ENCODE measurements at regions not wholly inside any gene's neighbourhood (a gene's known extent, or its start where the extent isn't known, plus 50 kb on each side); places are given as distances from the start of the nearest gene placed in this dataset.
"Not testable (repeated sequence)": the region's sequence is repeated elsewhere in the genome, so short reads cannot be mapped to it uniquely, and the experiment has no call there.

DNA sequence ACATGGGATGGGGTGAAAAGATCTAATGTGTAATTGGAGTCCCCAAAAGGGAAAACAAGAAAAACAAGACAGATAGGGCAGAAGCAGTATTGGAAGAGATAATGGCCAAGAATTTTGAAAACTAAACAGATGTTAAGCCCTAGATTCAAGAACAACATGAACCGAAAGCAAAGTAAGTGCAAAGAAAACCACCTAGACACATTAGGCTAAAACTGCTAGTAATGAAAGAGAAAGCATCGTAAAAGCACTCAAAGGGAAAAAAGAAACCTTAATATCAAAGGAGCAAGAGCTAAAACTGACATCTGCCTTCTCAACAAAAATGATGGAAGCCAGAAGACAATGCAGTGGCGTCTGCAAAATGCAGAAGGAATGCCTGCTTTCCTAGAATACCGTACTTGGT, 92.1 kb upstream of the ADORA2B start:
- H3K9ac ChIP-seq (ENCODE audit: extremely low read depth, low read length, poor library complexity, severe bottlenecking), result not testable (repeated sequence)

DNA sequence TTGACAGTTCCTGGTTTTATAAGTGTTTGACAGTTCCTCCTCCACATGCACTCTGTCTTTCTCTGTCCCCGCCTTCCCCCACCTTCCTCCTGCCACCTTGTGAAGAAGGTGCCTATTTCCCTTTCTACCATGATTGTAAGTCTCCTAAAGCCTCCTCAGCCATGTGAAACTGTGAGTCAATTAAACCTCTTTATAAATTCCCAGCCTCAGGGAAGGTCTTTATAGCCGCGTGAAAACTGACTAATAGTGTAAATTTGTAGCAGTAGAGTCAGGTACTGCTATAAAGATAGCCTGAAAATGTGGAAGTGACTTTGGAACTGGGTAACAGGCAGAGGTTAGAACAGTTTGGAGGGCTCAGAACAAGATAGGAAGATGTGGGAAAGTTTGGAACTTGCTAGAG, 88.7 kb upstream of the ADORA2B start:
- not testable (repeated sequence) for H3K27me3 Mint-ChIP-seq (ENCODE audit: insufficient read depth); H3K9ac ChIP-seq (ENCODE audit: extremely low read depth, low read length, poor library complexity, severe bottlenecking); H3K4me3 ChIP-seq (ENCODE audit: low read length); H3K27me3 ChIP-seq (ENCODE audit: control insufficient read depth, insufficient read depth, low read length, poor library complexity, severe bottlenecking); H3K36me3 Mint-ChIP-seq (ENCODE audit: low read depth); H3K4me1 ChIP-seq (ENCODE audit: control insufficient read depth, insufficient read depth, low read length); H3K4me1 Mint-ChIP-seq; H3K27ac ChIP-seq (ENCODE audit: low read depth, low read length); H3K36me3 ChIP-seq (ENCODE audit: control insufficient read depth, insufficient read depth, low read length); H3K9me3 ChIP-seq (ENCODE audit: control insufficient read depth, low read length); DNase-seq; H3K27ac Mint-ChIP-seq; H3K4me3 Mint-ChIP-seq
- H3K9me3 Mint-ChIP-seq, result peaks cover 15% of the 10 kb centered on the region
- WGBS, 2 experiments (ENCODE audit: insufficient coverage in 1 of 2, insufficient read length in 1 of 2), result no CpG with 5 or more reads among the region's 3 CpGs

More for the DNA sequence above, 92.1 kb upstream of the ADORA2B start:
- not testable (repeated sequence) for H3K27me3 ChIP-seq (ENCODE audit: control insufficient read depth, insufficient read depth, low read length, poor library complexity, severe bottlenecking); H3K4me3 ChIP-seq (ENCODE audit: low read length); H3K36me3 ChIP-seq (ENCODE audit: control insufficient read depth, insufficient read depth, low read length); H3K4me1 ChIP-seq (ENCODE audit: control insufficient read depth, insufficient read depth, low read length); H3K27ac ChIP-seq (ENCODE audit: low read depth, low read length); H3K27ac Mint-ChIP-seq; H3K4me3 Mint-ChIP-seq; H3K36me3 Mint-ChIP-seq (ENCODE audit: low read depth); H3K27me3 Mint-ChIP-seq (ENCODE audit: insufficient read depth); H3K9me3 Mint-ChIP-seq; H3K4me1 Mint-ChIP-seq; H3K9me3 ChIP-seq (ENCODE audit: control insufficient read depth, low read length); DNase-seq
- WGBS, 2 experiments (ENCODE audit: insufficient coverage in 1 of 2, insufficient read length in 1 of 2), result no CpG with 5 or more reads among the region's 4 CpGs

DNA sequence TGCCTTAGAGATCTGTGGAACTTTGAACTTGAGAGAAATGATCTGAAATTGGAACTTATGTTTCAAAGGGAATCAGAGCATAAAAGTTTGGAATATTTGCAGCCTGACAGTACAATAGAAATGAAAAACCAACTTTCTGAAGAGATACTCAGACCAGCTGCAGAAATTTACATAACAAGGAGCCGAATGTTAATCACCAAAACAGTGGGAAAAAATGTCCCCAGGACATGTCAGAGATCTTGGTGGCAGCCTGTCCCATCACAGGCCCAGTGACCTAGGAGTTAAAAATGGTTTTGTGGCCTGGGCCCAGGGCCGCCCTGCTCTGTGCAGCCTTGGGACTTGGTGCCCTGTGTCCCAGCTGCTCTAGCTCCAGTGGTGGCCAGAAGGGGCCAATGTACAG, 88.2 kb upstream of the ADORA2B start:
- H3K27me3 Mint-ChIP-seq (ENCODE audit: insufficient read depth); H3K9ac ChIP-seq (ENCODE audit: extremely low read depth, low read length, poor library complexity, severe bottlenecking); H3K4me3 ChIP-seq (ENCODE audit: low read length); H3K27ac Mint-ChIP-seq; H3K9me3 ChIP-seq (ENCODE audit: control insufficient read depth, low read length); H3K27ac ChIP-seq (ENCODE audit: low read depth, low read length); H3K27me3 ChIP-seq (ENCODE audit: control insufficient read depth, insufficient read depth, low read length, poor library complexity, severe bottlenecking); H3K36me3 Mint-ChIP-seq (ENCODE audit: low read depth); H3K36me3 ChIP-seq (ENCODE audit: control insufficient read depth, insufficient read depth, low read length); H3K4me3 Mint-ChIP-seq; H3K4me1 ChIP-seq (ENCODE audit: control insufficient read depth, insufficient read depth, low read length); DNase-seq; H3K4me1 Mint-ChIP-seq: not testable (repeated sequence)
- peaks cover 18% of the 10 kb centered on the region for H3K9me3 Mint-ChIP-seq
- WGBS, 2 experiments (ENCODE audit: insufficient coverage in 1 of 2, insufficient read length in 1 of 2), result 80 to 83% methylated on average over 1 to 2 of the region's 2 CpGs

DNA sequence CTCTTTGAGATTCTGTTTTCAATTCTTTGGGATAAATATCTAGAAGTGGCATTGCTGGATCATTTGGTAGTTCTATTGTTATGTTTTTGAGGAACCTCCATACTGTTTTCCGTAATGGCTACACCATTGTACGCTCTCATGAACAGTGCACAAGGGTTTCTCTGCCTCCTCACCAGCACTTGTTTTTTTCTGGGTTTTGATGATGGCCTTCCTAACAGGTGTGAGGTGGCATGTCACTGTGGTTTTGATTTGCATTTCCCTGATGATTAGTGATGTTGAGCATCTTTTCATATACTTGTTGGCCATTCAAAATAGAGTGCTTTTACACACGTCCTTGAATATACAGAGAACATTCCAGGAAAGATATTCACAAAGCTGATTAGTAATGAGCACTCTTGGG, 86.8 kb upstream of the ADORA2B start:
- H3K4me3 Mint-ChIP-seq; H3K36me3 ChIP-seq (ENCODE audit: control insufficient read depth, insufficient read depth, low read length); H3K4me1 ChIP-seq (ENCODE audit: control insufficient read depth, insufficient read depth, low read length); DNase-seq; H3K27ac Mint-ChIP-seq; H3K27ac ChIP-seq (ENCODE audit: low read depth, low read length); H3K4me3 ChIP-seq (ENCODE audit: low read length); H3K27me3 ChIP-seq (ENCODE audit: control insufficient read depth, insufficient read depth, low read length, poor library complexity, severe bottlenecking); H3K36me3 Mint-ChIP-seq (ENCODE audit: low read depth); H3K9ac ChIP-seq (ENCODE audit: extremely low read depth, low read length, poor library complexity, severe bottlenecking); H3K9me3 ChIP-seq (ENCODE audit: control insufficient read depth, low read length); H3K27me3 Mint-ChIP-seq (ENCODE audit: insufficient read depth); H3K4me1 Mint-ChIP-seq: not testable (repeated sequence)
- 90% methylated on average over 2 of the region's 3 CpGs; no CpG with 5 or more reads in 1 of the 2 experiments for WGBS, 2 experiments (ENCODE audit: insufficient coverage in 1 of 2, insufficient read length in 1 of 2)
- peaks cover 21% of the 10 kb centered on the region for H3K9me3 Mint-ChIP-seq

DNA sequence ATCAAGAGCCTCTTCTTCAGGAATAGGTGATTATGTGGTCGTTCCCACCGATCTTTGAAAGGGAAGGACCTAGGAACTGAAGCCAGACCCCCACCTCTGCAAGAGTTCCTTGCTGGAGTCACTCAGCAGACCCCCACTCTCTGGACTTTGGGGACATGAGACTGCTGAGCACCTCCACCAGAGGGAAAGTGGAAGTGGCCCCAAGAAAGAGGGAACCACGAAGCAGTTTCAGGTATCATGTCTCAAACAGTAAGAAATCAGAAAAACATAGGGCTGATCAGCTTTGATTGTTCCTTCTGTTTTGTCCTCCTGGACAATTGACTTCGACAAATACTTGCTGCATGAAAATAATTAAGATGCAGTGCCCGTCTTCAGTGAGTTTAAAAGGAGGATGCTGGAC, 84.2 kb upstream of the ADORA2B start:
- not testable (repeated sequence) for H3K4me1 ChIP-seq (ENCODE audit: control insufficient read depth, insufficient read depth, low read length); H3K27me3 Mint-ChIP-seq (ENCODE audit: insufficient read depth); H3K4me3 Mint-ChIP-seq; H3K27ac ChIP-seq (ENCODE audit: low read depth, low read length); DNase-seq; H3K27ac Mint-ChIP-seq; H3K4me3 ChIP-seq (ENCODE audit: low read length); H3K9ac ChIP-seq (ENCODE audit: extremely low read depth, low read length, poor library complexity, severe bottlenecking); H3K4me1 Mint-ChIP-seq; H3K36me3 Mint-ChIP-seq (ENCODE audit: low read depth); H3K27me3 ChIP-seq (ENCODE audit: control insufficient read depth, insufficient read depth, low read length, poor library complexity, severe bottlenecking); H3K9me3 ChIP-seq (ENCODE audit: control insufficient read depth, low read length); H3K36me3 ChIP-seq (ENCODE audit: control insufficient read depth, insufficient read depth, low read length)
- 79 to 96% methylated on average over 3 to 5 of the region's 5 CpGs for WGBS, 2 experiments (ENCODE audit: insufficient coverage in 1 of 2, insufficient read length in 1 of 2)
- peaks cover 23% of the 10 kb centered on the region for H3K9me3 Mint-ChIP-seq

DNA sequence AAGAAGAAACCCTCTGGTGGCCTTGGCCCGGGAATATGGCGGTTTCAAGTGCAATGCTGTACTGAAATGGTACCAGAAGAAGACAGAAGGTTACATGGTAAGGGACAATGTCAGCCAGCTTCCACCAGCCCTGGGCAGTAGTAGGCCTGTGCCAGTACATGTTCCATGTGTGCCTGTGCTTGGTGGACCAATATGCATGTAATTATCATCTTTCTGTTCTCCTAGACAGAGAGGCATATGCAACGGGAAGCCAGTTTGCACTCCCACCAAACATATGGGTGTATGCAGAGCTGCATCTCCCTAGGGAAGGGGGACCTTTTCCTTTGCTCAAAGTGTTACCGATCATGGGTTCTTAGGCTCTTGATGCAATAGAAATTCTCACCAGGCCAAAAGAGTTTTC, 80.9 kb upstream of the ADORA2B start:
- not testable (repeated sequence) for H3K4me1 ChIP-seq (ENCODE audit: control insufficient read depth, insufficient read depth, low read length); H3K36me3 ChIP-seq (ENCODE audit: control insufficient read depth, insufficient read depth, low read length); H3K9me3 ChIP-seq (ENCODE audit: control insufficient read depth, low read length); H3K27me3 ChIP-seq (ENCODE audit: control insufficient read depth, insufficient read depth, low read length, poor library complexity, severe bottlenecking); H3K36me3 Mint-ChIP-seq (ENCODE audit: low read depth); DNase-seq; H3K27me3 Mint-ChIP-seq (ENCODE audit: insufficient read depth); H3K4me1 Mint-ChIP-seq; H3K4me3 ChIP-seq (ENCODE audit: low read length); H3K27ac Mint-ChIP-seq; H3K4me3 Mint-ChIP-seq; H3K9ac ChIP-seq (ENCODE audit: extremely low read depth, low read length, poor library complexity, severe bottlenecking); H3K27ac ChIP-seq (ENCODE audit: low read depth, low read length)
- 88% methylated on average over 1 of the region's 4 CpGs; no CpG with 5 or more reads in 1 of the 2 experiments for WGBS, 2 experiments (ENCODE audit: insufficient coverage in 1 of 2, insufficient read length in 1 of 2)
- peaks cover 35% of the 10 kb centered on the region for H3K9me3 Mint-ChIP-seq

DNA sequence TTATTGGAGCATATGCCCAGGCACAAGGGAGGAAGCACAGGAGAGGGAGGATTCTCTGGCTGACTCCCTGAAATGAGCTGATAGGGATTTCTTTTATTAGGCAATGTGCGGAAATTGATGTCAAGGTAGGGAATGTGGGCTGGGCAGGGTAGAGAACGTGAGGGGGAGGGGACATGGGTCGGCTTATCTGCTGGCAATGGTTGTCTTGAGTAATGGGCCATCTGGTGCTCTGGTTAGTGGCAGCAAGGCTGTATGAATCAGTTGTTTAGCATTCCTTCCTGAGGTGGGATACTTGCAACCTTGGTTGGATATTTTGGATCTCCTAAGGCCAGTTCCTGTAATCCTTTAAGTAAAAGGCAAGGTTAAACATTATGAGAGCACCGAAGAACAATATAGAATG, 80.5 kb upstream of the ADORA2B start:
- not testable (repeated sequence) for H3K36me3 Mint-ChIP-seq (ENCODE audit: low read depth); H3K27me3 Mint-ChIP-seq (ENCODE audit: insufficient read depth); H3K27ac Mint-ChIP-seq; DNase-seq; H3K27ac ChIP-seq (ENCODE audit: low read depth, low read length); H3K4me3 Mint-ChIP-seq; H3K9ac ChIP-seq (ENCODE audit: extremely low read depth, low read length, poor library complexity, severe bottlenecking); H3K36me3 ChIP-seq (ENCODE audit: control insufficient read depth, insufficient read depth, low read length); H3K9me3 ChIP-seq (ENCODE audit: control insufficient read depth, low read length); H3K4me1 Mint-ChIP-seq; H3K27me3 ChIP-seq (ENCODE audit: control insufficient read depth, insufficient read depth, low read length, poor library complexity, severe bottlenecking); H3K4me3 ChIP-seq (ENCODE audit: low read length); H3K4me1 ChIP-seq (ENCODE audit: control insufficient read depth, insufficient read depth, low read length)
- 82% methylated on average over 4 of the region's 4 CpGs; no CpG with 5 or more reads in 1 of the 2 experiments for WGBS, 2 experiments (ENCODE audit: insufficient coverage in 1 of 2, insufficient read length in 1 of 2)
- H3K9me3 Mint-ChIP-seq, result peaks cover 34% of the 10 kb centered on the region

Data from endodermal cell (in vitro differentiated cells).